ENCODE measurements at regions not wholly inside any gene's neighbourhood (a gene's known extent, or its start where the extent isn't known, plus 50 kb on each side); places are given as distances from the start of the nearest gene placed in this dataset.

GRCh38 chr11:15485432-15485831, 370.7 kb downstream of the INSC start:
- no peak for DNase-seq (ENCODE audit: low spot score)

- DNase-seq (ENCODE audit: low spot score) = no peak
These were observed 374.6 kb downstream of the INSC start for GRCh38 chr11:15489281-15489680.

GRCh38 chr11:15490535-15490934, 375.8 kb downstream of the INSC start:
- no peak for DNase-seq (ENCODE audit: low spot score)

GRCh38 chr11:15493066-15493465, 378.3 kb downstream of the INSC start:
- no peak for DNase-seq (ENCODE audit: low spot score)

- DNase-seq (ENCODE audit: low spot score) = no peak
These were observed 379.3 kb downstream of the INSC start for GRCh38 chr11:15493921-15494620.

GRCh38 chr11:15494740-15495139, 380.0 kb downstream of the INSC start:
- DNase-seq (ENCODE audit: low spot score) = no peak

- DNase-seq (ENCODE audit: low spot score) = no peak
These were observed 380.7 kb downstream of the INSC start for GRCh38 chr11:15495462-15495861.

- no peak for DNase-seq (ENCODE audit: low spot score)
These were observed 382.6 kb downstream of the INSC start for GRCh38 chr11:15497366-15497765.

- no peak for DNase-seq (ENCODE audit: low spot score)
These were observed 385.0 kb downstream of the INSC start for GRCh38 chr11:15499674-15500073.

GRCh38 chr11:15500643-15501042, 385.9 kb downstream of the INSC start:
- no peak for DNase-seq (ENCODE audit: low spot score)

- no peak for DNase-seq (ENCODE audit: low spot score)
These were observed 386.8 kb downstream of the INSC start for GRCh38 chr11:15501566-15501965.

- no peak for DNase-seq (ENCODE audit: low spot score)
These were observed 390.4 kb downstream of the INSC start for GRCh38 chr11:15505155-15505554.

- no peak for DNase-seq (ENCODE audit: low spot score)
These were observed 392.9 kb downstream of the INSC start for GRCh38 chr11:15507592-15507991.

- no peak for DNase-seq (ENCODE audit: low spot score)
These were observed 394.4 kb downstream of the INSC start for GRCh38 chr11:15509082-15509481.

GRCh38 chr11:15519124-15519791, 404.5 kb downstream of the INSC start:
- DNase-seq (ENCODE audit: low spot score) = no peak

GRCh38 chr11:15519911-15520310, 405.2 kb downstream of the INSC start:
- DNase-seq (ENCODE audit: low spot score) = no peak

- no peak for DNase-seq (ENCODE audit: low spot score)
These were observed 408.8 kb downstream of the INSC start for GRCh38 chr11:15523543-15523942.

GRCh38 chr11:15525582-15525981, 410.9 kb downstream of the INSC start:
- DNase-seq (ENCODE audit: low spot score) = no peak

GRCh38 chr11:15526032-15526431, 411.3 kb downstream of the INSC start:
- DNase-seq (ENCODE audit: low spot score) = no peak

GRCh38 chr11:15526859-15527450, 412.2 kb downstream of the INSC start:
- no peak for DNase-seq (ENCODE audit: low spot score)

- DNase-seq (ENCODE audit: low spot score) = no peak
These were observed 417.7 kb downstream of the INSC start for GRCh38 chr11:15532432-15532831.

- no peak for DNase-seq (ENCODE audit: low spot score)
These were observed 419.5 kb downstream of the INSC start for GRCh38 chr11:15534266-15534665.

- no peak for DNase-seq (ENCODE audit: low spot score)
These were observed 420.7 kb downstream of the INSC start for GRCh38 chr11:15535414-15535813.
